Glomerular endothelial cell (primary cell): ENCODE measurements at regions not wholly inside any gene's neighbourhood (a gene's known extent, or its start where the extent isn't known, plus 50 kb on each side); places are given as distances from the start of the nearest gene placed in this dataset.

Source experiments
- DNase-seq: peaks from one replicate; pipeline ENCODE4 v3.0.0-alpha.2; 2011; ENCODE audit warnings: low read depth, low spot score; ENCODE audit errors: extremely low read depth

DNA sequence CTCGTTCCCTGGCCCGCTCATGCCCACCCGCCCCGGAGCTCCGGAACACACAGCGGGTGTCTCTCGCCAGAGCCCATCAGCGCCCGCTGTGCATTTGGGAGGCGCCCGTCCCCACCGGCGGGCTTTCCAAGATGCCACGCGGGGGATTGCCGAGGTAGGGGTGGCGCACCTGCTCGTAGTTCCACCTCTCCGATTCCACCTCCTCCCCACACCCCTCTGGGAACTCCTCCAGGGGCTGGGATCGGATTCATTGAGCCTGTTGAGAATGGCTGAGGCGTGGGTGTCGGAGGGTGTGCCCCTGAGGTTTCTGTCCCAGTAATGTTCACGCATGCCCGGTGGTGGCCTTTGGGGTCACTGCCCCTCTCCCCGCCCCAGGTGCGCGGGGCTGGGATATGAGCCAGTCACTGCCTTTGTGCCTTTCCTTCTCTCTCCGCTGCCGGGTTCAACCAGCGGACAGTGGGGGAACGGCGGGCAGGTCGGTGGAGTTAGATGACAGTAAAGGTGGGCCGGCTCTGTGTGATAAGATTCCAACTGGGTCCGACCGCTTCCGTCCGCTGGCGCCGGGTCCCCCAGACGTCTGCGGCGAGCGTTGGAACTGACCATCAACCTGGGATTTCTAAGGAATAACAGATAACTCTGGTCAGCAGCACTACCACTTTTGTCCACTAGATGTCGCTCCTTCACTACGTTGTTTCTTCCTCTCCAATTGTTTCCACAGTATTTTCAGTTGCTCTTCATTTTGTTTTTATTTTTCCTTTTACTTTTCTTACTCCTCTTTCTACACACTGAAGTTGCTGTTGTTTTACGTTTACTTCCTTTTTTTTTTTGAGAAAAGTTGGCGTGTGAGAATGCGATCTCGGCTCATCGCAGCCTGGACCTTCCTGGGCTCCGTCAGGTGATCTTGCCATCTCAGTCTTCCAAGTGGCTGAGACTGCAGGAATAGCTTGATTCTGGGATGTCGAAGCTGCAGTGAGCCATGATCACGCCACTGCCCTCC, 178.1 kb upstream of the ALG10B start:
- peak; percentile 54 for DNase-seq

DNA sequence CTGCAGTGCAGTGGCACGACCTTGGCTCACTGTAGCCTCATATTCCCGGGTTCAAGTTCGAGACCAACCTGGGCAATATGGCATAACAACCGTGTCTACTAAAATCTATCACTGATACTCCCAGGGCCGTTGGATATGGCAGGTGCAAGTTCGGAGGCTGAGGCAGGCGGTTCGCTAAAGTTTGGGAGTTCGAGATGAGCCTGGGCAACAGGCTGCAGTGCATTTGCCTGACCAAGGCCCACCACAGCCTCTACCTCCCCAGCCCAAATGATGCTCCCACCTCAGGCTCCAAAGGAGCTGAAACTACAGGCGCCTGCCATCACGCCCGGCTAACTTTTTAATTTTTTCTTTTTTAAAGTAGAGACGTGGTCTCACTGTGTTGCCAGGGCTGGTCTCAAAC, 177.1 kb upstream of the ALG10B start:
- DNase-seq: no peak

DNA sequence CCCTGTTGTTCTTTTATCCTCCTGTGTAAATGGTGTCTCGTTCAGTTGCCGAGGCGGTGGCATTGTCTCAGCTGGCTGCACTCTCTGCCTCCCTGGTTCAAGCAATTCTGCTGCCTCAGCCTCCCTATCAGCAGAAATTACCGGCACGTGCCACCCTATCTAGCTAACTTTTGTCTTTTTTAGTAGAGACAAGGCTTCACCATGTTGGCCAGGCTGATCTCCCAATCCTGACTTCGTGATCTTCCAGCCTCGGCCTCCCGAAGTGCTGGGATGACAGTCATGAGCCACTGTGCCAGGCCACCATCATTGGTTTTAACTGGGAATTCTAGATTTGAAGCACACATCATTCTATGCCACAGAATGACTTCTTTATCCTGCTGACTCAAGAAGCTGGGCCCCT, 175.3 kb upstream of the ALG10B start:
- no peak for DNase-seq

DNA sequence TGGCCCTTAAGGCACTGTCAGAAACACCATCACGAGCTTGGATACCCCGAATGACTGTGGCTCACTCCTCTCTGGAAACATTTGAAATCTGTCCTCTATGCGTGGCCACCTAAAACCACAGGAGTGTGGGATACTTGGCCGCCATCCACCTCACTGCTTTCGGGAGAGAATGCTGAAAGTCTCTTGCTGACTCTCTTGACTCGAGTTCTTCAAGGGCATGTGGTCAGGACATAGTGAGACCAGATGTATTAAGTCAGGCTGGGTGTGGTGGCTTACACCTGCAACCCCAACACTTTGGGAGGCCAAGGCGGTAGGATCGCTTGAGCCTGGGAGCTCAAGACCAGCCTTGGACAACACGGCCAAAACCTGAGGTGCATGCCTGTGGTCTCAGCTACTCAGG, 174.7 kb upstream of the ALG10B start:
- no peak for DNase-seq

DNA sequence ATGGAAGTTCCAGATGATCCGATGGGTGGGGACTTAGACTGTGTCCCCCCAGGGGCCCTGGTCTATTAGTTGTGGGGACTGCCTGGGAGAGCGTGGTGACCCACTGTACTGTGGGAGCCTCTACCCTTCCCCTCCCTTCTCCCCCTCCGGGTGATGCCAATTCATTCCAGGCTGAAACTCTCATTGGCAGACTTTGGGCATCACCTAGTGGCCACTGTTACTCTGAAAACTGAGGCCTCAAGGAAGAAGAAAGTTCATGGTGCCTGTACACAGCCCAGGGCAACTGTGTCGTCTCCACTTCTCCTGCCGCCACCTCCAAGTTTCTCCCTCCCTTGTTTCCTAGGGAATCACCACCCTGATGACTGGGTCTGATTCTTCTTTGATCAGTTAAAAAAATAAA, 173.6 kb upstream of the ALG10B start:
- DNase-seq: no peak

DNA sequence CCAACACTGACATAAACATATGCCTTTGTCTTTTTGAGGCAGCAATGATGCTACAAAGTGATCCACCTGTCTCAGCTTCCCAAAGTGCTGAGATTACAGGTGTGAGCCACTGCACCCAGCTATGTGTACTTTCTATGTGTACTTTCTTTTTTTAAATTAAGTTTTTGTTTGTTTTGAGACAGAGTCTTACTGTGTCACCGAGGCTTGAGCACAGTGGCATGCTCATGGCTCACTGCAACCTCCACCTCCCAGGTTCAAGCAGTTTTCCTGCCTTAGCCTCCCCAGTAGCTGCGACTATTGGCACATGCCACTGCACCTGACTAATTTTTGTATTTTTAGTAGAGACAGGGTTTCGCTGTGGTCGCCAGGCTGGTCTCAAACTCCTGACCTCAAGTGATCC, 172.5 kb upstream of the ALG10B start:
- no peak for DNase-seq

DNA sequence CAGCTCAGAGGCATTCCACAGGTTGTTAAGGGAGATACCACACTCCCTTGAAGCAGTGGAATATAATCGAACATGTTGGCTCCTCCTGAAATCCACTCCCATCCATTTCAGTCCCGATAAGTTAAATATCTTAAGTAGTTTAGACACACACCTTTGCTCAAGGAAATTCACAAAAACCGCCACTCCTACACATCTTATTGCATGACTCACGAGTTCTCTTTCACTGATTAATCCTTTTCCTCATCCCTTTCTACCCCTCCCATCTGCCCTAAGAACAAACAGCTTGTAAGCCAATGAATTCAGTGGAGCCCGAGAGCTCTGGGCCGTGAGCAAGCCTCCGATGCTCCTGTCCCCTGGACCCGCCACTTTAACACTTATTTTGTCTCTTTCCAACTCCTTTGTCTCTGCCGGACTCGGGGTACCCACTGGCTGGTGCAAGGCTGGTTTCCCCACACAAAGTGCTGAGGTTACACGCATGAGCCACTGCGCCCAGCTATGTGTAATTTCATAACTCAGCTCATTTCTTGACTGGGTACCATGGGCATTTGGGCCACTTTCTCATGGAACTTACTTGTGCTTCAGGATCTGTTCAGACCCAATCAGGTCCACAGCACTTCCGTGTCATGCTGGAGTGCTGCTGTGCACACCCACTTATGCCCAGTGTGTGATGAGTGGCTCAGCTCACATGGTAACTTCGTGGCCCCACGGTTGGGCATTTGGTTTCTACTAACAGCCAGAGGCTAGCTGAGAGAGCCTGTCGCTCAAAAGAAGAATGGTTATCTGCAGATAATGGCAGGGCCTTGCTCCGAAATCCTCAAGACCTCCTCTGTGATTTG, 171.8 kb upstream of the ALG10B start:
- DNase-seq: no peak

DNA sequence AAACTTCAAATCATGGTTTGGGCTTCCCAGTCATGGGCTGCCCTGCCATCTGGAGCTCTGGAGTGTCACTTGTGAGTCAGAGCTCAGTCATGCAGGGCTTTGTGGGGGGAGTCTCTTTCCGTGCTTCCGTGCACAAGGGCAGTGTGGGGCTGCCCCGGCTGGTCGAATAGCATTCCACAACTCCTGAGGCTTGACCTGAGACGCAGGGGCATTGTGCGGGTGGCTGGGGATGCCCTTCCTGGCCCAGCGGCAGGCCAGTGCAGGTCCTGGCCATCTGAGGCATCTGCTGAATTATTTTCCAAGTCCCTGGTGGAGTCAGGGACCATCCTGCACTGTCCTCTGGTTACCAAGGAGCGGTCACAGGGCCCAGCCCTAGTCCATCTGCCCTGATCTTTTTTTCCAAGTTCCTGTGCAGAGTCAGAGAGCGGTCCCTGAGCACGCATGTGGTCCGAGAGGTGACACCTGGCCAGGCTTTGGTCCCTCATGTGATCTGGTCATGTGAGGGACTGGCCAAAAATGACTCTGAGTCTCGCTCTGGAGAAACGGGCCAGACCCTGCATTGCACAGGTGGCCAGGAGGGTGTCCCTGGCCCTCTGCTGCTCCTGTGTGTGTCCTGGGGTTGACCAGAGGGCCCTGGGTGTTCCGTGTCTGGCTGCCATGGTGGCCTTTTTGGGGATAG, 167.0 kb upstream of the ALG10B start:
- no peak for DNase-seq

DNA sequence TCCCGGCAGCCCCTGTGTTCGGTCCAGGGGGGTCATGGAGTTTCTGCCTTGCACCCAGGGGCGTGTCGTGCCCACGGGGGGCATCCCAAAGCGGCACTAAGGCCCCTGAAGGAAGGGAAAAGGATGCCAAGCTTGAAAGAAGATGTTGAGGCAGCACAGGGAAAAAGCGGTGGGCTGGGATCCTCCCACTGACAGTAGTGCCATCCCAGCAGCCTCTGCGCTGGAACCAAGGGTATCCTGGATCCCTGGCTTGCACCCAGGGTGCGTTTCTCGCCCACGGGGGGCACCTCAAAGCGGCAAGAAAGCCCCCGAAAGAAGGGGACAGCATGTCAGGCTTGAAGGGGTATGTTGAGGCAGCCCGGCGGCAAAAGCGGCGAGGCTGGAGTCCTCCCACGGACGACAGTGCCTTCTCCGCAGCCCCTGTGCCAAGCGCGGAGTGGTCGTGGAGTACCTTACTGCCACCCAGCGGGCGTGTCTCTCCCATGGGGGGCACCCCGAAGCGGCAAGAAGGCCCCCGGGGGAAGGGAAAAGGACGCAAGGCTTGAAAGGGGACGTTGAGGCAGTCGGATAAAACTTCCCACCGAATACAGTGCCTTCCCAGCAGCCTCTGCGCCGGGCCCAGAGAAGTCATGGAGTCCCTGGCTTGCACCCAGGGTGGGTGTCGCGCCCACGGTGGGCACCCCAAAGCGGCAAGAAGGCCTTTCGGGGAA, 164.4 kb upstream of the ALG10B start:
- DNase-seq: no peak

DNA sequence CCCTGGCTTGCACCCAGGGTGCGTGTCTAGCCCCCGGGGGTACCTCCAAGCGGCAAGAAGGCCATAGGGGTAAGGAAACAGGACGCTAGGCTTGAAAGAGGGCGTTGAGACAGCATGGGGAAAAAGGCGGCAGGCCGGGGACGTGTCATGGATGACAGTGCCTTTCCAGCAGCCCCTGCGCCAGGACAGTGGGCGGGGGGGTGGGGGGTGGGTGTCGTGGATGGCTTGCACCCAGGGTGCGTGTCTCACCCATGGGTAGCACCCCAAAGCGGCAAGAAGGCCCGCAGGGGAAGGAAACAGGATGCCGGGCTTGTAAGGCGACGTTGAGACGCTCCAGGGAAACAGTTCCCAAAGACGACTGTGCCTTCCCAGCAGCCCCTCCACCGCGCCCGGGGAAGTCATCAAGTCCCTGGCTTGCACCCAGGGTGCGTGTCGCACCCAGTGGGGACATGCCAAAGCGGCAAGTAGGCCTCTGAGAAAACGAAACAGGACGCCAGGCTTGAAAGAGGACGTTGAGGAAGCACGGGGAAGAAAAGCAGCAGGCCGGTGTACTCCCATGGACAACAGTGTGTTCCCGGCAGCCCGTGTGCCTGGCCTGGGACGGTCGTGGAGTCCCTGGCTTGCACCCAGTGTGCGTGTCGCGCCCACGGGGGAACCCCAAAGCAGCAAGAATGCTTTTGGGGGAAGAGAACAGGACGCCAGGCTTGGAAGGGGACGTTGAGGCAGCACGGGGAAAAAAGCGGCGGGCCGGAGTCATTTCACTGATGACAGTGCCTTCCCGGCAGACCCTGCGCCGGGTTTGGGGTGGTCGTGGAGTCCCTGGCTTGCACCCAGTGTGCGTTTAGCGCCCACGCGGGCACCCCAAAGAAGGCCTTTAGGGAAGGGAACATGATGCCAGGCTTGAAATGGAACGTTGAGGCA, 163.5 kb upstream of the ALG10B start:
- no peak for DNase-seq

DNA sequence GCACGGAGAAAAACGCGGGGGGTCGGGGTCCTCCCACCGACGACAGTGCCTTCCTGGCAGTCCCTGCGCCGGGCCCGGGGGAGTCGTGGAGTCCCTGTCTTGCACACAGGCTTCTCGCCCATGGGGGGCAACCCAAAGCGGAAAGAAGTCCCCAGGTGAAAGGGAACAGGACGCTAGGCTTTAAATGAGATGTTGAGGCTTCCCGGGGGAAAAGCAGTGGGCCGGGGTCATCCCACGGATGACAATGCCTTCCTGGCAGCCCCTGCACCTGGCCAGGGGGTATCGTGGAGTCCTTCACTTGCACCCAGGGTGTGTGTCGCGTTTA, 162.9 kb upstream of the ALG10B start:
- DNase-seq: no peak

DNA sequence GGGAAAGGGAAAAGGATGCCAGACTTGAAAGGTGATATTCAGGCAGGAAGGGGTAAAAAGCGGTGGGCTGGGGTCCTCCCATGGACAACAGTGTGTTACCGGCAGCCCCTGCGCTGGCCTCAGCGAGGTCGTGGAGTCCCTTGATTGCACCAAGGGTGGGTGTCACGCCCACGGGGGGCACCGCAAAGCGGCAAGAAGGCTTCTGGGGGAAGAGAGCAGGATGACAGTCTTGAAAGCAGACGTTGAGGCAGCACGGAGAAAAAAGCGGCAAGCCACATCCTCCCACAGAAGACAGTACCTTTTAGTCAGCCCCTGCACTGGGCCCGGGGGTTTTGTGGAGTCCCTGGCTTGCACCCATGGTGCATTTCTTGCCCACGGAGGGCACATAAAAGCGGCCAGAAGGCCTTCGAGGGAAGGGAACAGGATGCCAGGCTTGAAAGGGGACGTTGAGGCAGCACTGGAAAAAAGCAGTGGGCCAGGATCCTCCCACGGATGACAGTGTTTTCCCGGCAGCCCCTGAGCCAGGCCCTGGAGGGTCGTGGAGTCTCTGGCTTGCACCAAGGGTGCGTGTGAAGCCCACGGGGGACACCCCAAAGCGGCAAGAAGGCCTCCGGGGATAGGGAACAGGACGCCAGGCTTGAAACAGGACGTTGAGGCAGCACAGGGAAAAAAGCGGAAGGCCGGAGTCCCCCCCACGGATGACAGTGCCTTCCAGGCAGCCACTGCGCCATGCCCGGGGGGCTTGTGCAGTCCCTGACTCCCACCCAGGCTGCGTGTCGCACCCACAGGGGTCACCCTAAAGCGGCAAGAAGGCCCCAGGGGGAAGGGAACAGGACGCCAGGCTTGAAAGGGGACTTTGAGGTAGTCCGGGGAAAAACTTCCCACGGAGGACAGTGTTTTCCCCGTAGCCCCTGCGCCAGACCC, 162.2 kb upstream of the ALG10B start:
- no peak for DNase-seq

DNA sequence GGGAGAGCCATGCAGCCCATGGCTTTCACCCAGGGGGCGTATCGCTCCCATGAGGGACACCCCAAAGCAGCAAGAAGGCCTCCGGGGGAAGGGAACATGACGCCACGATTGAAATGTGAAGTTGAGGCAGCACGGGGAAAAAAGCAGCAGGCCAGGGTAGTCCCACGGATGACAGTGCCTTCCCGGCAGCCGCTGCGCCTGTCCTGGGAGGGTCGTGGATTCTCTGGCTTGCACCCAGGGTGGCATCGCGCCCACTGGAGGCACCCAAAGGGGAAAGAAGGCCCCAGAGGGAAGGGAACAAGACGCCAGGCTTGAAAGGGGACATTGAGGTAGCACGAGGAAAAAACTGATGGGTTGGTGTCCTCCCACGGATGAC, 161.6 kb upstream of the ALG10B start:
- DNase-seq: no peak

DNA sequence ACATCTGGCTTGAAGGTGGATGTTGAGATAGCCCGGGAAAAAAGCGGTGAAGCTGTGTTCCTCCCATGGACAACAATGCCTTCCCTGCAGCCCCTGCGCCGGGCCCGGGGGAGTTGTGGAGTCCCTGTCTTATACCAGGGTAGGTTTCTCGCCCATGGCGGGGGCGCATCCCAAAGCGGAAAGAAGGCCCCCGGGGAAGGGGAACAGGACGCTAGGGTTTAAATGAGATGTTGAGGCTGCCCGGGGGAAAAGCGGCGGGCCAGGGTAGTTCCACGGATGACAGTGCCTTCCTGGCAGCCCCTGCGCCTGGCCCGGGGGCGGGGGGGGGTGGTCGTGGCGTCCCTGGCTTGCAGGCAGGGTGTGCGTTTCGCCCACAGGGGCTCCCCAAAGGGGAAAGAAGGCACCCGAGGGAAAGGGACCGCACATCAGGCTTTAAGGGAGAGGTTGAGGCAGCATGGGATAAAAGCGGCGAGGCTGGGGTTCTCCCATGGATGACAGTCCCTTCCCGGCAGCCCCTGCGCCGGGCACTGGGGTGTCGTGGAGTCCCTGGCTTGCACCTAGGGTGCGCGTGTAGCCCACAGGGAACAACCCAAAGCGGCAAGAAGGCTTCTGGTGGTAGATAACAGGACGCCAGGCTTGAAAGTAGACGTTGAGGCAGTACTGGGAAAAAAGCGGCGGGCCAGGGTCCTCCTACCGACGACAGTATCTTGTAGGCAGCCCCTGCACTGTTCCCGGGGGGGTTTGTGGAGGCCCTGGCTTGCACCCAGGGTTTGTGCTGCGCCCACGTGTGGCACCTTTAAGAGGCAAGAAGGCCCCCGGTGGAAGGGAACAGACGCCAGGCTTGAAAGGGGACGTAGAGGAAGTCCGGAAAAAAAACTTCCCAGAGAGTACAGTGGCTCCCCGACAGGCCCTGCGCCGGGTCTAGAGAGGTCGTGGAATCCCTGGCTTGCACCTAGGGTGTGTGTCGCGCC, 160.8 kb upstream of the ALG10B start:
- DNase-seq: no peak

DNA sequence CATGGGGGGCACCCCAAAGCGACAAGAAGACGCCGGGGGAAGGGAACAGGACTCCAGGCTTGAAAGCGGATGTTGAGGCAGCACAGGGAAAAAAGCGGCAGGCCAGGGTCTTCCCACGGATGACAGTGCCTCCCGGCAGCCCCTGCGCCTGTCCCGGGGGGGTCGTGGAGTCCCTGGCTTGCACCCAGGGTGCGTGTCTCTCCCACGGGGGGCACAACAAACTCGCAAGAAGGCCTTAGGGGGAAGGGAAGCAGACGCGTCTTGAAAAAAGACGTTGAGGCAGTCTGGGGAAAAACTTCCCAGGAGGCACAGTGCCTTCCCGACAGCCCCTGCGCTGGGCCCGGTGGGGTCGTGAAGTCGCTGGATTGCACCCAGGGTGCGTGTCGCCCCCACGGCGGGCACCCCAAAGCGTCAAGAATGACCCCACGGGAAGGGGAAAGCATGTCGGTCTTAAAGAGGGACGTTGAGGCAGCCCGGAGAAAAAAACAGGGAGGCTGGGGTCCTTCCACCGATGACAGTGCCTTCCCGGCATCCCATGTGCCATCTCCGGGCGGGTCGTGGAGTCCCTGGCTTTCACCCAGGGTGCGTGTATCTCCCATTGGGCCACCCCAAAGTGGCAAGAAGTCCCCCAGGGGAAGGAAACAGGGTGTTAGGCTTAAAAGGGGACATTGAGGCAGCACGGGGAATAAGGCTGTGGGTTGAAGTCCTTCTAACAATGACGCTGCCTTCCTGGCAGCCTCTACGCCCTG, 159.9 kb upstream of the ALG10B start:
- no peak for DNase-seq

DNA sequence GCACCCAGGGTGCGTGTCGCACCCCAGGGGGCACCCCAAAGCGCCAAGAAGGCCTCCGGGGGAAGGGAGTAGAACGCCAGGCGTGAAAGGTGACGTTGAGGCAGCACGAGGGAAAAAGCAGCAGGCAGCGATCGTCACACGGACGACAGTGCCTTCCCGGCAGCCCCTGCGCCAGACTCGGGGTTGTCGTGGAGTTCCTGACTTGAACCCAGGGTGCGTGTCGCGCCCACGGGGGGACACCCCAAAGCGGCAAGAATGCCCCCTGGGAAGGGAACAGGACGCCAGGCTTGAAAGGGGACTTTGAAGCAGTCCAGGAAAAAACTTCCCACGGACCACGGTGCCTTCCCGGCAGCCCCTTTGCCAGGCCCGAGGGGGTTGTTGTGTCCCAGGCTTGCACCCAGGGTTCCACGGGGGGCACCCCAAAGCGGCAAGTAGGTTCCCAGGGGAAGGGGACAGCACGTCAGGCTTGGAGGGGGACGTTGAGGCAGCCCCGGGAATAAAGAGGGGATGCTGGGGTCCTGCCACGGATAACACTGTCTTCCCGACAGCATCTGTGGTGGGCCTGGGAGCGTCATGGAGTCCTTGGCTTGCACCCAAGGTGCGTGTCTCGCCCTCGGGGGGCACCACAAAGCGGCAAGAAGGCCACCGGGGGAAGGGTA, 159.2 kb upstream of the ALG10B start:
- no peak for DNase-seq
